Heart left ventricle (tissue), 16 donors: ENCODE measurements at regions not wholly inside any gene's neighbourhood (a gene's known extent, or its start where the extent isn't known, plus 50 kb on each side); places are given as distances from the start of the nearest gene placed in this dataset.

Source experiments
- ATAC-seq, 4 donors: fragments of 200-7000 bp; cut with Tn5 transposase; one replicate each; pipeline ENCODE4 v1.9.1; 2020 to 2022; ENCODE audit warnings: moderate library complexity in 4 of 4, mild to moderate bottlenecking in 3 of 4, moderate number of reproducible peaks in 1 of 4
- DNase-seq, 5 donors: peaks; one replicate each; pipeline ENCODE4 v3.0.0-alpha.2; 2020
- H3K27ac ChIP-seq, 12 donors: fragments of 200-600 bp; sonication (generic) in 4 of 12; one replicate each; pipeline versions ENCODE4 v1.5.0 to v1.8.0; 2016 to 2022; ENCODE audit warnings: mild to moderate bottlenecking in 2 of 12
- H3K27me3 ChIP-seq, 9 donors: fragments of 200-600 bp; sonication (generic) in 2 of 9; one replicate each; pipeline versions ENCODE4 v1.5.1 to v1.8.0; 2016 to 2022; ENCODE audit warnings: mild to moderate bottlenecking in 3 of 9
- H3K36me3 ChIP-seq, 9 donors: fragments of 200-600 bp; sonication (generic) in 2 of 9; one replicate each; pipeline versions ENCODE4 v1.5.0 to v1.8.0; 2018 to 2022; ENCODE audit warnings: mild to moderate bottlenecking in 2 of 9
- H3K4me1 ChIP-seq, 12 donors: fragments of 200-600 bp; sonication (generic) in 4 of 12; one replicate each; pipeline versions ENCODE4 v1.5.0 to v1.8.0; 2016 to 2022; ENCODE audit warnings: mild to moderate bottlenecking in 3 of 12
- H3K4me3 ChIP-seq, 12 donors: fragments of 200-600 bp; sonication (generic) in 4 of 12; one replicate each; pipeline versions ENCODE4 v1.5.0 to v1.8.0; 2017 to 2022; ENCODE audit warnings: mild to moderate bottlenecking in 9 of 12, moderate library complexity in 4 of 12
- H3K9me3 ChIP-seq, 12 donors: fragments of 200-600 bp; sonication (generic) in 4 of 12; one replicate each; pipeline versions ENCODE4 v1.5.0 to v1.8.0; 2016 to 2022; ENCODE audit warnings: mild to moderate bottlenecking in 1 of 12
- CTCF ChIP-seq, 12 donors: fragments of 200-600 bp; sonication (generic) in 4 of 12; IDR thresholded peaks; one replicate each; pipeline versions ENCODE4 v1.5.0 to v1.8.0; 2018 to 2022; ENCODE audit warnings: antibody characterized with exemption in 12 of 12, mild to moderate bottlenecking in 5 of 12
- POLR2A ChIP-seq, 2 donors: fragments of 450-650 bp; IDR thresholded peaks; one replicate each; pipeline ENCODE4 v1.6.1; 2017; ENCODE audit warnings: antibody characterized with exemption in 2 of 2, mild to moderate bottlenecking in 2 of 2, moderate library complexity in 2 of 2
- WGBS, 4 donors: extraction: QIAGEN DNeasy Blood & Tissue Kit in 2 of 4; methylation state at CpG; one replicate each; pipeline versions ENCODE4 v1.1.5 to v1.1.7; 2013 to 2018; 5-methylcytosine and 5-hydroxymethylcytosine counted together
- intact Hi-C, 10 donors: fragments of 100-400 bp; cut with DNase I; formaldehyde crosslinking; loops; one replicate each; pipeline versions ENCODE4 v1.11.1 to v1.14.2; 2022
- donor health status: ischemic (EF 13 %, LVEDD 7.1; RV severe dilation, severe dysfunction).
- donor health status: healthy with polysubstance abuse.
- donor health status: DM: no; HTN: yes; CAD: no.
- donor health status: DM: no; HTN: no; CAD: no.
- donor health status: ischemic (EF 25% LVEDD 6.9; RV normal size, moderate dysfunction).
- donor health status: ischemic (EF 25% LVEDD 5.7; RV mildly dilated, moderate dysfunction).
- donor health status: healthy.
- donor health status: DM: yes; HTN: yes; CAD: no.
- donor health status: ischemic (EF 35%, LVEDD 5.7; RV mildly dilated, moderate dysfunction).
- donor health status: nonischemic (EF 11% LVEDD 7.7; RV severe dilation, severe dysfunction).
- donor health status: DM: yes; HTN: yes; CAD: no.
- donor health status: PGD.
- donor health status: ischemic (EF 29% LVEDD 5.4; RV normal size, mild dysfunction).
- donor health status: nonischemic (EF 23%, LVEDD 6.1; RV moderate dilation, normal function).

- no peak for DNase-seq
- no peaks in the 10 kb centered on the region for H3K27me3 ChIP-seq
- no peaks in the 10 kb centered on the region for H3K9me3 ChIP-seq
- H3K36me3 ChIP-seq, result no peaks in the 10 kb centered on the region
- no peak overlapping the region for H3K27ac ChIP-seq
- no peak for TF ChIP-seq CTCF (IDR thresholded peaks at IDR 0.05)
- TF ChIP-seq POLR2A (IDR thresholded peaks at IDR 0.05), result no peak
- H3K4me3 ChIP-seq, result no peak overlapping the region
- ATAC-seq, result no peak
- no peaks in the 10 kb centered on the region for H3K4me1 ChIP-seq
- intact Hi-C loops, result no loop called here
- 49 to 77% (median 75%) methylated on average over 1 of the region's 1 CpG for WGBS, 4 donors
Measured at GRCh38 chr5:13519131-13519530, 425.4 kb downstream of the DNAH5 start.

GRCh38 chr5:13516195-13516594, 428.3 kb downstream of the DNAH5 start:
- no peak for TF ChIP-seq POLR2A (IDR thresholded peaks at IDR 0.05)
- no peak for TF ChIP-seq CTCF (IDR thresholded peaks at IDR 0.05)
- H3K4me3 ChIP-seq, result no peak overlapping the region
- DNase-seq (no peak), ATAC-seq (no peak)
- H3K9me3 ChIP-seq, result no peaks in the 10 kb centered on the region
- no peaks in the 10 kb centered on the region for H3K4me1 ChIP-seq
- H3K27me3 ChIP-seq, result no peaks in the 10 kb centered on the region
- H3K27ac ChIP-seq, result no peak overlapping the region
- no peaks in the 10 kb centered on the region for H3K36me3 ChIP-seq
- 85 to 95% (median 92%) methylated on average over 1 of the region's 1 CpG for WGBS, 4 donors
- intact Hi-C loops, result no loop called here

- Histone ChIP-seq H3K4me3 (no peak overlapping the region), H3K36me3 (no peaks in the 10 kb centered on the region), H3K9me3 (no peaks in the 10 kb centered on the region), H3K27ac (no peak overlapping the region), H3K27me3 (no peaks in the 10 kb centered on the region), H3K4me1 (no peaks in the 10 kb centered on the region)
- ATAC-seq, result no peak
- DNase-seq, result no peak
- WGBS, 4 donors, result 51 to 67% (median 63%) methylated on average over 2 of the region's 2 CpGs
- intact Hi-C loops, result no loop called here
- TF ChIP-seq CTCF (IDR thresholded peaks at IDR 0.05), result no peak
- no peak for TF ChIP-seq POLR2A (IDR thresholded peaks at IDR 0.05)
Measured at GRCh38 chr5:13511442-13511841, 433.0 kb downstream of the DNAH5 start.

- intact Hi-C loops, result no loop called here
- ATAC-seq, result no peak
- no peaks in the 10 kb centered on the region for H3K4me1 ChIP-seq
- H3K27ac ChIP-seq, result no peak overlapping the region
- no peak for TF ChIP-seq POLR2A (IDR thresholded peaks at IDR 0.05)
- no peak overlapping the region for H3K4me3 ChIP-seq
- H3K36me3 ChIP-seq, result no peaks in the 10 kb centered on the region
- H3K9me3 ChIP-seq, result no peaks in the 10 kb centered on the region
- no peak for DNase-seq
- no peaks in the 10 kb centered on the region for H3K27me3 ChIP-seq
- WGBS, 4 donors, result 46 to 72% (median 61%) methylated on average over 4 of the region's 4 CpGs
Measured at GRCh38 chr5:13510616-13511015, 433.9 kb downstream of the DNAH5 start.

GRCh38 chr5:13508559-13508958, 435.9 kb downstream of the DNAH5 start:
- H3K4me3 ChIP-seq, result no peak overlapping the region
- 63 to 77% (median 67%) methylated on average over 2 of the region's 2 CpGs for WGBS, 4 donors
- H3K36me3 ChIP-seq, result no peaks in the 10 kb centered on the region
- no peak for DNase-seq
- intact Hi-C loops, result no loop called here
- H3K9me3 ChIP-seq, result no peaks in the 10 kb centered on the region
- no peak overlapping the region for H3K27ac ChIP-seq
- no peaks in the 10 kb centered on the region for H3K27me3 ChIP-seq
- no peaks in the 10 kb centered on the region for H3K4me1 ChIP-seq
- no peak for TF ChIP-seq POLR2A (IDR thresholded peaks at IDR 0.05)
- TF ChIP-seq CTCF (IDR thresholded peaks at IDR 0.05), result no peak
- ATAC-seq, result no peak
